ENCODE measurements at regions not wholly inside any gene's neighbourhood (a gene's known extent, or its start where the extent isn't known, plus 50 kb on each side); places are given as distances from the start of the nearest gene placed in this dataset.
A peak's percentile ranks its signal among the peaks of the same experiment; 100 is the strongest.

GRCh38 chr10:123581656-123582055 lies 84.5 kb upstream of the GPR26 start:
- DNase-seq, result no peak

- peak; percentile 81 for DNase-seq
Measured at GRCh38 chr10:123582084-123582989, 83.8 kb upstream of the GPR26 start.

- peak; percentile 72 for DNase-seq
Measured at GRCh38 chr10:123583639-123584418, 82.3 kb upstream of the GPR26 start.

- no peak for DNase-seq
Measured at GRCh38 chr10:123584419-123584775, 81.8 kb upstream of the GPR26 start.

- DNase-seq, result no peak
Measured at GRCh38 chr10:123585477-123586445, 80.4 kb upstream of the GPR26 start.

GRCh38 chr10:123587110-123587509 lies 79.0 kb upstream of the GPR26 start:
- no peak for DNase-seq

GRCh38 chr10:123588386-123588914 lies 77.7 kb upstream of the GPR26 start:
- DNase-seq, result no peak

GRCh38 chr10:123595661-123596060 lies 70.5 kb upstream of the GPR26 start:
- no peak for DNase-seq

- no peak for DNase-seq
Measured at GRCh38 chr10:123597676-123598075, 68.5 kb upstream of the GPR26 start.

- no peak for DNase-seq
Measured at GRCh38 chr10:123599366-123599849, 66.7 kb upstream of the GPR26 start.

GRCh38 chr10:123600177-123600576 lies 66.0 kb upstream of the GPR26 start:
- no peak for DNase-seq

GRCh38 chr10:123603130-123603529 lies 63.0 kb upstream of the GPR26 start:
- no peak for DNase-seq

GRCh38 chr10:123604506-123604905 lies 61.6 kb upstream of the GPR26 start:
- no peak for DNase-seq

GRCh38 chr10:123606006-123606405 lies 60.1 kb upstream of the GPR26 start:
- no peak for DNase-seq

GRCh38 chr10:123606955-123607354 lies 59.2 kb upstream of the GPR26 start:
- no peak for DNase-seq

GRCh38 chr10:123607386-123607785 lies 58.8 kb upstream of the GPR26 start:
- DNase-seq, result no peak

GRCh38 chr10:123608047-123608446 lies 58.1 kb upstream of the GPR26 start:
- DNase-seq, result no peak

- no peak for DNase-seq
Measured at GRCh38 chr10:123611243-123611642, 54.9 kb upstream of the GPR26 start.

- DNase-seq, result no peak
Measured at GRCh38 chr10:123611876-123612275, 54.3 kb upstream of the GPR26 start.

GRCh38 chr10:123613346-123613850 lies 52.8 kb upstream of the GPR26 start:
- no peak for DNase-seq

- DNase-seq, result peak; percentile 85
Measured at GRCh38 chr10:123614888-123615287, 51.3 kb upstream of the GPR26 start.

Data from hematopoietic multipotent progenitor cell treated with erythropoietin and hydrocortisone succinate and interleukin-3 and kit ligand, for 6 days (in vitro differentiated cells).